ENCODE measurements at regions not wholly inside any gene's neighbourhood (a gene's known extent, or its start where the extent isn't known, plus 50 kb on each side); places are given as distances from the start of the nearest gene placed in this dataset.

DNA sequence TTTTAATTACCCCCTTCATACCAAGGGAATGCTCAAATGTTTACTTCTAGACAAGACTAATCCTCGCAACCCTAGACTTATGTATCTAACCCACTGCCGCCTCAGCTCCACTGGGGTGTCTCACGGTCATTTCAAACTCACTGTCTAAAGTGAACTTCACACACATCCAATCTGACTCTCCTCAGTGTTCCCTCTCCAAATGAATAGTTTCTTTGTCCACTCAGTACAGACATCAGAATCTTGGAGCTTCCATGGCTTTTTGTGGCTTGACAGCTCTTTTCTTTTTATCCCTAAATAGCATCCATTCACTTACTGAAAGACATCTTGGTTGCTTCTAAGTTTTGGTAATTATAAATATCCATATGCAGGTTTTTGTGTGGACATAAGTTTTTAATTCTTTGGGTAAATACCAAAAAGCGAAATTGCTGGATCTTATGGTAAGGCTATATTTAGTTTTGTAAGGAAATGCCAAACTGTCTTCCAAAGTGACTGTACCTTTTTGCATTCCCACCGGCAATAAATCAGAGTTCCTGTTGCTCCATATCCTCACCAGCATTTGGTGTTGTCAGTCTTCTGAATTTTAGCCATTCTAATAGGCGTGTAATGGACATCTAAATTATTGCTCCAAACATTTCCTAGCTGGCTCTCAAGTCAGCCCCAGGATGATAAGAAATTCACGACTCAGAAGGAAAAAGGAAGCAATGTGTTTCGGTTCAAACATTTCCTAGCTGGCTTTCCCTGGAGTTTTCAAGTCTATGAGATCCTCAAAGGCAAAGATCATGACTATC is 73.1 kb downstream of the DNAAF9 start:
- DNase-seq, result no peak
- Histone ChIP-seq H3K4me1 (ENCODE audit: insufficient read depth) (peaks cover 3% of the 10 kb centered on the region; the same call in 1 of the 2 replicates), H3K36me3 (ENCODE audit: low read depth) (peaks cover 45% of the 10 kb centered on the region), H4K20me1 (ENCODE audit: insufficient read depth) (no peaks in the 10 kb centered on the region), H3K4me3 (no peak overlapping the region), H3K27ac (no peak overlapping the region), H2AFZ (no peak overlapping the region), H3K9ac (no peak overlapping the region), H3K27me3 (replicated peaks; ENCODE audit: insufficient read depth) (no peaks in the 10 kb centered on the region), H3K79me2 (ENCODE audit: insufficient read depth) (no peaks in the 10 kb centered on the region), H3F3A (ENCODE audit: insufficient read depth) (peaks cover 17% of the 10 kb centered on the region), H3K9me3 (ENCODE audit: low read depth) (no peaks in the 10 kb centered on the region), H3K4me2 (ENCODE audit: unreplicated experiment) (no peak overlapping the region), H3K9me2 (ENCODE audit: insufficient read depth) (no peaks in the 10 kb centered on the region)
- 94 to 99% methylated on average over 8 of the region's 8 CpGs for WGBS, 2 experiments (ENCODE audit: low coverage in 1 of 2, low lambda C conversion rate in 2 of 2, missing lambda C conversion rate in 2 of 2)
- in situ Hi-C loops (cut with MboI), result no loop called here
- TF ChIP-seq EZH2 (IDR thresholded peaks at IDR 0.05; ENCODE audit: insufficient read depth, poor library complexity, severe bottlenecking) (no peak), EZH2phosphoT487 (IDR thresholded peaks at IDR 0.05; ENCODE audit: insufficient read depth, low read depth) (no peak)

DNA sequence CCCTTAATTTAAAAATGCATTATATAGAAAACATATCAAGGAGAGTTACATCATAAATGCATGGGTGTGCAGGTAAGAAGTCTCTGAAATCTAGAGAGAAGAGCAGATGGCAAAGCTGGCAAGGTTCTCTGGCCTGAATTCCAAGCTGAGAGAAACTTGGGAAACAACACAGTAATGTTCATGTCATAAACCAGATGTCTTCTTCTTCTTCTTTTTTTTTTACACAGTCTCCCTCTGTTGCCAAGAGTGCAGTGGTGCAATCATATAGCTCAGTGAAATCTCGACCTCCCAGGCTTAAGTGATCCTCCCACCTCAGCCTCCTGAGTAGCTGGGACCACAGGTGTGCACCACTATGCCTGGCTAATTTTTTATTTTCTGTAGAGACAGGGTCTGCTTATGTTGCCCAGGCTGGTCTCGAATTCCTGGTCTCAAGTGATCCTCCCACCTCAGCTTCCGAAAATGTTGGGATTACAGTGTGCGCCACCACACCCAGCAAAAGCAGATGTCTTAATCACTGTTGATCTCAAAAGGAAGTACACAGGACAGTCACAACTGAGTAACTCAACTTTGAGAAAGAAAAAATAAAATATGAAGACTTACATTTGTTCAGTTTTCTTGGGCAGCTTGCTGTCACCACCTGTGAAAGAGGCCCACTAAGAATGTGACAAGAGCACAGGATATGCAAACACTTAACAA is 77.3 kb downstream of the DNAAF9 start:
- Histone ChIP-seq H3K9me3 (ENCODE audit: low read depth) (no peaks in the 10 kb centered on the region), H3K4me2 (ENCODE audit: unreplicated experiment) (no peak overlapping the region), H3F3A (ENCODE audit: insufficient read depth) (peaks cover 17% of the 10 kb centered on the region), H3K27me3 (replicated peaks; ENCODE audit: insufficient read depth) (no peaks in the 10 kb centered on the region), H3K9me2 (ENCODE audit: insufficient read depth) (no peaks in the 10 kb centered on the region), H3K79me2 (ENCODE audit: insufficient read depth) (no peaks in the 10 kb centered on the region), H4K20me1 (ENCODE audit: insufficient read depth) (no peaks in the 10 kb centered on the region), H3K36me3 (ENCODE audit: low read depth) (peaks cover 43% of the 10 kb centered on the region), H3K4me3 (no peak overlapping the region), H3K27ac (peak overlapping the region; percentile 29; the same call in 1 of the 2 replicates), H3K4me1 (ENCODE audit: insufficient read depth) (peaks cover 3% of the 10 kb centered on the region; the same call in 1 of the 2 replicates), H3K9ac (no peak overlapping the region), H2AFZ (no peak overlapping the region)
- in situ Hi-C loops (cut with MboI), result no loop called here
- no peak for TF ChIP-seq EZH2 (IDR thresholded peaks at IDR 0.05; ENCODE audit: insufficient read depth, poor library complexity, severe bottlenecking)
- no peak for TF ChIP-seq EZH2phosphoT487 (IDR thresholded peaks at IDR 0.05; ENCODE audit: insufficient read depth, low read depth)
- DNase-seq, result peak; percentile 75
- 55 to 58% methylated on average over 4 of the region's 4 CpGs for WGBS, 2 experiments (ENCODE audit: low coverage in 1 of 2, low lambda C conversion rate in 2 of 2, missing lambda C conversion rate in 2 of 2)

DNA sequence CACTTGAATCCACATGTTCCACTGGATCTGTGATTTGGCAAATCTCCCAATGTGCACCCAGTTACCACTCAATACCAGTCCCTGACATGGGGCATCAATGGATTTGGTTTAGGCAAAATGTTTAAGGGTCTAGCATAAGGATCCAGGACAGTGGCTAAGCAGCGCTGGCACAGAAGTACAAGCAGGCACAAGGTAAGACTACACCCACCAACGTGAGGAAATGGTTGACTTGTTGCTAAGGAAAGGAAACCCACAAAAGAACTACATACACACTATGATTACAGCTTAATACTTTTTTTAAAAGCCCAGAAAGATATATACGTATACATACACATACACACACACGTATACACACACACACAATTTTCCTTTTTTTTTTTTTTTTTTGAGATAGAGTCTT is 79.0 kb downstream of the DNAAF9 start:
- DNase-seq, result no peak
- Histone ChIP-seq H3K9ac (no peak overlapping the region), H3K9me3 (ENCODE audit: low read depth) (no peaks in the 10 kb centered on the region), H3K9me2 (ENCODE audit: insufficient read depth) (no peaks in the 10 kb centered on the region), H3K4me3 (no peak overlapping the region), H3K36me3 (ENCODE audit: low read depth) (peaks cover 43% of the 10 kb centered on the region), H2AFZ (no peak overlapping the region), H4K20me1 (ENCODE audit: insufficient read depth) (no peaks in the 10 kb centered on the region), H3K27ac (no peak overlapping the region), H3K4me1 (ENCODE audit: insufficient read depth) (peaks cover 3% of the 10 kb centered on the region; the same call in 1 of the 2 replicates), H3K27me3 (replicated peaks; ENCODE audit: insufficient read depth) (no peaks in the 10 kb centered on the region), H3K79me2 (ENCODE audit: insufficient read depth) (no peaks in the 10 kb centered on the region), H3K4me2 (ENCODE audit: unreplicated experiment) (no peak overlapping the region), H3F3A (ENCODE audit: insufficient read depth) (peaks cover 10% of the 10 kb centered on the region)
- TF ChIP-seq EZH2 (IDR thresholded peaks at IDR 0.05; ENCODE audit: insufficient read depth, poor library complexity, severe bottlenecking) (no peak), EZH2phosphoT487 (IDR thresholded peaks at IDR 0.05; ENCODE audit: insufficient read depth, low read depth) (no peak)
- in situ Hi-C loops (cut with MboI), result no loop called here
- WGBS, 2 experiments (ENCODE audit: low coverage in 1 of 2, low lambda C conversion rate in 2 of 2, missing lambda C conversion rate in 2 of 2), result 92 to 99% methylated on average over 4 of the region's 4 CpGs

DNA sequence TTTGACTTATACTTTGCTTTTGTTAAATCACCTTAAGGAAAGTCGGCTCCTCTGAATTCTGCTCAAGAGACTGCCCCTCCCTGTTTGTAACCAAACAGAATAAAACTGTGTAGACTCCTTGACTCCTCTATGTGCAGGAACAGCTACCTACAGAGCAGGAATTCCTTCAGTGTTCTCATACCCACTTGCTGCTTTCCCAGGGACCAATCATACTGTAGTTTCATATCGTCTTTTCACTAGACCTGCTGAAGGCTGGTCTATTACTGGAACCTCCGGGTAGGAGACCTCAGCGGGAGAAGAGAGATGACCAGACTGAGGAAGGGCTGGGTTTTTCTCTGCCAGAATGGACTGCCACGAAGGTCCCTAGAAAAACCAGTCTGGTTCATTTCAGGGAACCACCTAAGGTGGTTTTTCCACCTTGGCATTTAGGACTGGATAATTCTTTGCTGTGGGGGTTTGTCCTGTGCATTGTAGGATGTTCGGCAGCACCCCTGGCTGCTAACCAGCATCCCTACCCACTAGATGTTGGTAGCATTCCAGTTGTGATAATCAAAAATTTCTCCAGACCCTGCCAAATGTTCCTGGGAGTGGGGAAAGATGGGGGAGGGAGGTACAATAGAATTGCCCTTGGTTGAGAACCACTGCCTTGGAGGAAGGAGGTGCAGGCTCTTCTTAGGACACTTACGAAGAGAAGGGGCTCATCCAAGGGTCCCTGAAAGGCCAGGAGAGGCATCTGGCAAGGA is 80.5 kb downstream of the DNAAF9 start:
- no peak overlapping the region for H3K27ac ChIP-seq
- H3K27me3 ChIP-seq (replicated peaks; ENCODE audit: insufficient read depth), result no peaks in the 10 kb centered on the region
- in situ Hi-C loops (cut with MboI), result no loop called here
- DNase-seq, result no peak
- TF ChIP-seq EZH2 (IDR thresholded peaks at IDR 0.05; ENCODE audit: insufficient read depth, poor library complexity, severe bottlenecking) (no peak), EZH2phosphoT487 (IDR thresholded peaks at IDR 0.05; ENCODE audit: insufficient read depth, low read depth) (no peak)
- no peaks in the 10 kb centered on the region for H3K9me3 ChIP-seq (ENCODE audit: low read depth)
- no peak overlapping the region for H2AFZ ChIP-seq
- no peak overlapping the region for H3K4me2 ChIP-seq (ENCODE audit: unreplicated experiment)
- H3K4me1 ChIP-seq (ENCODE audit: insufficient read depth), result peaks cover 3% of the 10 kb centered on the region; the same call in 1 of the 2 replicates
- H3K36me3 ChIP-seq (ENCODE audit: low read depth), result peaks cover 40% of the 10 kb centered on the region; the same call in 1 of the 2 replicates
- no peaks in the 10 kb centered on the region for H3K79me2 ChIP-seq (ENCODE audit: insufficient read depth)
- no peaks in the 10 kb centered on the region for H4K20me1 ChIP-seq (ENCODE audit: insufficient read depth)
- H3K4me3 ChIP-seq, result no peak overlapping the region
- H3K9me2 ChIP-seq (ENCODE audit: insufficient read depth), result no peaks in the 10 kb centered on the region
- WGBS, 2 experiments (ENCODE audit: low coverage in 1 of 2, low lambda C conversion rate in 2 of 2, missing lambda C conversion rate in 2 of 2), result 93 to 94% methylated on average over 7 of the region's 7 CpGs
- H3K9ac ChIP-seq, result no peak overlapping the region
- peaks cover 10% of the 10 kb centered on the region for H3F3A ChIP-seq (ENCODE audit: insufficient read depth)
